Stimulated activated CD8-positive, alpha-beta memory T cell treated with anti-CD3 and anti-CD28 coated beads, Interleukin-12 subunit alpha, Interleukin-12 subunit beta, amount 100 ng/mL, for 24 hours (primary cell): ENCODE measurements at regions not wholly inside any gene's neighbourhood (a gene's known extent, or its start where the extent isn't known, plus 50 kb on each side); places are given as distances from the start of the nearest gene placed in this dataset.
"Not testable (repeated sequence)": the region's sequence is repeated elsewhere in the genome, so short reads cannot be mapped to it uniquely, and the experiment has no call there.

ENCODE experiments used
- DNase-seq: peaks from one replicate; pipeline ENCODE4 v3.0.0-alpha.2; 2020; ENCODE audit errors: extremely low read depth

DNA sequence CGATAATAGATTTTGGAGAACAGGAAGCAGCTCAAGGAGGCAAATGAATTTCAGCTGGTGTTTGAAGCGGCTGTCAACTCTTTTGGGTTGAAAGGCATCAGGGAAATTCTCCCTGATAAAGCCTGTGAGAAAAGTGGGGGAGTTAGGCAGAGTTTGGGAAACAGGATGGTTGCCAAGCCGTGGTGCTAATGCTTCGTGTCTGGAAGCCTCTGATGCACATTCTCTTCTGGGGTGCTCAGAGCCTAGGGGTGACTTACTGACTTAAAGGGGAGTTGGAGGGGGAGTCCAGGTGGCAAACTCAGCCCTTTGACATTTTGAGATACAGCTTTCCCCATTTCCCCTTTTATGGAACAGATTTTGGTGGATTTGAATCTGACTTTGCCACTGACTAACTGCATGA lies 202.5 kb upstream of the CLINT1 start:
- DNase-seq = no peak

GRCh38 chr5:158060212-158060611 lies 201.3 kb upstream of the CLINT1 start:
- no peak for DNase-seq

DNA sequence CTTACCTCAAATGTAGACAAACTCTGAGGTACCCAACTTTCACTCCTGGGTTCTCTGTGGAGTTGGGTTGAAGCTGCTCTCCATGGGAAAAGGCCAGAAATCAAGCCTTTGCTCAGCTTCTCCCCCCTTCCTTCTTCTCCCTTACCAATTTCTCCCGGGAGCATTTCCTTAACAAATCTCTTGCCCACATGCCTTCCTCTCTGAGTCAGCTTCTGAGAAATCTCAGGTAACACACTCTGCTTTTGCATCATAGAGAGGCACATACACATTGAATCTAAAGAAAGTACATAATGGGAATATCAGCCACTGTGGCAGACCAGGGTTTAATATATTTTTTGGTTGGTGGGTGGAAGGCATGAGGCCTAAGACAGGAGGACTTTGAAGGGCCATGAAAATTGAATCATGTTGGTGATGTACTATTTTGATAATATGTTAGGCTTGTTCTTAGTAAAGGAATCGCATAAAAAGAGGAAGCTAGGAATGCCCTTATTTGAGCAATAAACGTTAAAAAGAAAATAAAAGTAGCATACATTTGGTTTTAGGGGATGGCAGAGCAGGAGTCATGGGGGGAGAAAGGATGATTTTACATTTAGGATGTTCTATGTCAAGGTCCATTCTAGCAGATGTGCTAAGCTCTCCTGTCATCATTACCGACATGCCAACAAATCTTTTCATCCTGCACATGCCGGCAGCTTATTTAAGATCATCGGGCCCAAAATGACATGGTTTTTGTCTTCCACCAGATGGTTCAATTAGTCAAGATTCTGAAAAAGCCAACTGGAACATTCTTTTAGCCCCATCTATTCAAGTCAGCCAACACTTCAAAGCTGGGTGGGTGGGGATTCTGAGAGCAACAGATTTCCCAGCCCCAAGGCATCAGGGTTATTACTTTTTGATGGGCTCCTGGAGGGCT lies 199.5 kb upstream of the CLINT1 start:
- no peak for DNase-seq

- DNase-seq = no peak
Measured at GRCh38 chr5:158056130-158056825, 197.3 kb upstream of the CLINT1 start.

- DNase-seq = no peak
Measured at GRCh38 chr5:158055111-158055501, 196.2 kb upstream of the CLINT1 start.

- no peak for DNase-seq
Measured at GRCh38 chr5:158054223-158055110, 195.5 kb upstream of the CLINT1 start.

GRCh38 chr5:158051036-158051435 lies 192.1 kb upstream of the CLINT1 start:
- DNase-seq = no peak

DNA sequence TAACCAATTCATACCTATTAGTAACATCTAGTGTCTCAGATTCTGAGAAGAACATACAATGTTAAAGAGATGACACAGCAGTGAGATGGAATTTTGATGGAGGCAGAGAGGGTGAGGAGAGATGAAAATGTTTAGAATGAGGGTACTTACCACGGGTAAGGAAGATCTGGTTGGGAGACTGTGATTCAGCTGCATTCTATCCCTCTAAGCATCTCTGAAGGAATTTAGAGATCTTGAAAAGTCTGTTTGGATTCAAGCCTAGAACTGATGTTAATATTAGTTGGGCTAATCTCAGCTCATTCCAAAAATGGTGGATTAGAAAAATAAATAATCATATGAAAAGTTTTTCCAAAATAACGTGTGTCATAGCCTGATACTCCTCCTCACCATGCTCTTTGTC lies 191.5 kb upstream of the CLINT1 start:
- DNase-seq = no peak

GRCh38 chr5:158049459-158049858 lies 190.5 kb upstream of the CLINT1 start:
- no peak for DNase-seq

GRCh38 chr5:158045696-158046095 lies 186.8 kb upstream of the CLINT1 start:
- DNase-seq = no peak

DNA sequence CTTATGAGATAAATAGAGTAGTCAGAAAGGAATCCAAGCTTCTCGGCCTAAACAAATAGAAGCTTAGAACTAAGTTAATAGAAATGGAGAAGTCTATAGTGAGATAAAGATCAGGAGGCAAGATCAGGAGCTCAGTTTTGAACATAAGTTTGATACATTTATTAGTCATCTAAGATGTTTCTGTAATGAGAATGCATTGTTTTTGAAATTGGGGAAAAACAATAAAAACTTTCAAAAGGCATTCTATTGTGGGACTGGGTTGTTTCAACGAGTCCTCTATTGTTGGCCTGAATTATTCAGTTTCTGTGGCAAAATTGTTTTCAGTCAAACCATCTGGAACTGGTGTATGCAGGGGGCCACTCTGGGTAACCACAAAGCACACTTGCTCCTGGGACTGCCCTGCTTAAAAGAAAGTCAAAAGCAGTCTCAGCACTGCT lies 181.0 kb upstream of the CLINT1 start:
- DNase-seq = no peak

- DNase-seq = no peak
Measured at GRCh38 chr5:158039441-158039840, 180.5 kb upstream of the CLINT1 start.

- DNase-seq = not testable (repeated sequence)
Measured at GRCh38 chr5:158036983-158037595, 178.1 kb upstream of the CLINT1 start.

GRCh38 chr5:158034586-158034985 lies 175.6 kb upstream of the CLINT1 start:
- not testable (repeated sequence) for DNase-seq

DNA sequence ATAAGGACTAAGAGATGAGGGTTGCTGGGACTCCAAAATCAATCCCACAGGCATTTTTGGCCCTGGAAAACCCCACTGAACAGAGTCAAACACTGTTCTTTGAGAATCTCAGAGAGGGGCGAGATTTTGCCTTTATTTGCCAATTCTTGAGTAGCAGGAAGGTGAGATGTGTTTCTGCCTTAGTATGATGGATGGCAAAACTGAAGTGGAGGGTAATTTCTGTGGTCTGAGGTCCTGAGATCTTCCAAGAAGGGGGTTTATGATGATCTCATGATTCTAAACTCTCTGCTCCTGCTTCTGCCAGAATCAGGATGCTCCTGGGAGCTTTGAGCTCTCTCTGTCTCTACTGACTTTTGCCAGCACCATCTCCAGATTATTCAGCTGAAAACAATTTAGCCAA lies 174.8 kb upstream of the CLINT1 start:
- no peak for DNase-seq

- no peak for DNase-seq
Measured at GRCh38 chr5:158033076-158033475, 174.1 kb upstream of the CLINT1 start.

- DNase-seq = no peak
Measured at GRCh38 chr5:158032246-158032645, 173.3 kb upstream of the CLINT1 start.

DNA sequence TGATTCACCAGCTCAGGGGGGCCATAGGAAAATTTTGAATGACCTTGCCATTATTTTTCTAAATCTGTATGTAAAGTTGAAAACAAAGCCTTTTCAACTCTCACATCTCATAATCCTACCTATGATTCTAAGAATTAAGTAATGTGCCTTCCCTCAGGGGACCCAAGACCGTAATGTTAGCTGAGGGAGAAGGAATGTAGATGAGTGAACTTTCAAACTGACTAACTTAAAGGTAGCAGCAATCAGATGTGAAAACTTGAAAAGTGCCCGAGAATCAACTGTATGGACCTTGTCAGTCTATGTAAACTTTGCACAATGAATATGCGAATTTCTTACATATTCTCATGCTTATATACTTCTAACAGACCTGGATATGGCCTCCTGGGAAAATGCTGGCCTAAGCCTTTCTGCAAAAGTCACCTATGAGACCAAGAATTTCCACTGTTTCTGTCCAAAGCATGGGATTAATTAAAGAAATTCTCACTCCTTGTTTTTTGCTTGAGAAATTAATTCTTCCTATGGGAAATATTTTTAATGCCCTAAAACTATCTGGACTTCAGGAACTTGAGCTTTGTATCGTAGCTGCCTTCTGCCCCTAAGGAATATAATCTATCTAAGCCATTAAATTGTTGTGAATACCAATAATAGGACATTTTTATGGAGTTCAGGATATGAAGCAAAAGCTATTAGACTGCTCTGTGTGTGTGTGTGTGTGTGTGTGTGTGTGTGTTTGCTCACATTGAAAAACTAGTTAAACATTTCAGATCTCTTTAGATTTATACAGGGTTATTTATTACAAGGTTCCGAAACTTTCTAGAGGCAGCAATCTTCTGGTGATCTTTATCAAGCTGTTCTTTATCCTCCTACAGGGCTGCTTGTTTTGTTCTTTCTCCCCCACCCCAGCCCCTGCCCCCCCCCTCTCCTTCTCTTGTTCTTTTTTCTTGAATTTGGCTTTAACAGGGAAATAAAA lies 169.1 kb upstream of the CLINT1 start:
- no peak for DNase-seq

- DNase-seq = no peak
Measured at GRCh38 chr5:158026304-158027031, 167.5 kb upstream of the CLINT1 start.

DNA sequence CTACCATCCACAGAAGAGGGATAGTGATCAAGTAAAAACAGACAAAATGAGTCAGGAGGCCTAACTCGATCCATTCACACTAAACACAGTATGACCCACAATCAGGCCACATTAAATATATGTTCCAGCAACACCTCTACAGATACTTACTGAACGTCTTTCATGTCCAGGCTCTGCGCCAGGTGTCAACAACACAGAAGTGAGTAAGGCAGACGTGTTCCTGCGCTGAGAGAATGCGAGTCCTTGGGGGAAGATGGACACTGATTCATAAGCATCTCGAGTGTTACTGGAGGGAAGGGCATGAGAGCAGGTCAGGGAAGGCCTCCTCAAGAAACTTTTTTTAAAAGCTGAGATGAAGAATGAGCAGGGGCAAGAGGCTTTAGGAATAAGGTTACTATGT lies 164.3 kb upstream of the CLINT1 start:
- DNase-seq = no peak
